ENCODE measurements at regions not wholly inside any gene's neighbourhood (a gene's known extent, or its start where the extent isn't known, plus 50 kb on each side); places are given as distances from the start of the nearest gene placed in this dataset.

- TF ChIP-seq PPARA (CRISPR knock-in tag; IDR thresholded peaks at IDR 0.05; ENCODE audit: borderline replicate concordance) (no peak), ARNTL (CRISPR knock-in tag; IDR thresholded peaks at IDR 0.05; ENCODE audit: borderline replicate concordance, low read depth) (no peak), RARB (CRISPR knock-in tag; IDR thresholded peaks at IDR 0.05) (no peak), CSDC2 (CRISPR knock-in tag; IDR thresholded peaks at IDR 0.05) (no peak), ZFP30 (CRISPR knock-in tag; IDR thresholded peaks at IDR 0.05) (no peak), TCF4 (CRISPR knock-in tag; IDR thresholded peaks at IDR 0.05; ENCODE audit: borderline replicate concordance) (no peak), ESRRG (CRISPR knock-in tag; IDR thresholded peaks at IDR 0.05) (no peak), ZC3H10 (CRISPR knock-in tag; IDR thresholded peaks at IDR 0.05) (no peak), CSRNP3 (CRISPR knock-in tag; IDR thresholded peaks at IDR 0.05) (no peak), ZNF8 (CRISPR knock-in tag; IDR thresholded peaks at IDR 0.05) (no peak)
- TF ChIP-seq, protein P1, sequence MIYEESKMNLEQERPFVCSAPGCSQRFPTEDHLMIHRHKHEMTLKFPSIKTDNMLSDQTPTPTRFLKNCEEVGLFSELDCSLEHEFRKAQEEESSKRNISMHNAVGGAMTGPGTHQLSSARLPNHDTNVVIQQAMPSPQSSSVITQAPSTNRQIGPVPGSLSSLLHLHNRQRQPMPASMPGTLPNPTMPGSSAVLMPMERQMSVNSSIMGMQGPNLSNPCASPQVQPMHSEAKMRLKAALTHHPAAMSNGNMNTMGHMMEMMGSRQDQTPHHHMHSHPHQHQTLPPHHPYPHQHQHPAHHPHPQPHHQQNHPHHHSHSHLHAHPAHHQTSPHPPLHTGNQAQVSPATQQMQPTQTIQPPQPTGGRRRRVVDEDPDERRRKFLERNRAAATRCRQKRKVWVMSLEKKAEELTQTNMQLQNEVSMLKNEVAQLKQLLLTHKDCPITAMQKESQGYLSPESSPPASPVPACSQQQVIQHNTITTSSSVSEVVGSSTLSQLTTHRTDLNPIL (CRISPR knock-in tag; IDR thresholded peaks at IDR 0.05; ENCODE audit: low read depth), result no peak
Observed at GRCh38 chrX:43313035-43313434, 343.1 kb upstream of the MAOA start.
